ENCODE measurements at regions not wholly inside any gene's neighbourhood (a gene's known extent, or its start where the extent isn't known, plus 50 kb on each side); places are given as distances from the start of the nearest gene placed in this dataset.

DNA sequence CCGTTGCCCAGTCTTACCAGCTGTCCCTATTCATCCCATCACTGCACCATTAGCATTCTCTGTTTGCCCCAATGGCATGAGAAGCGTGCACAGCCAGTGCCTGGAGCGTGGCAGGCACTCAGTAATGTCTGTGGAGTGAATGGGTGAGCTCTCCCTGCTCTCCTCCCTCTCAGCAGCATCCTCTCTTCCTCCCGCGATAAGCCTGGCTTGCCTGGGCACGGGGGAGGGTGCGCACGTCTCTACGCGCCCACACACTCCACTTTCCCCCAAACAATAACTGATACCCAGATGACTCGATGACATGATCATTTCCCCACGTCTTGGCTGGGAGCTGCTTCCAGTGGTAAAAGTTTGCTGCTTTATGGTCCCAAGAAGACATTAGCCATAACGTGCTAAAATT lies 81.8 kb upstream of the LINGO1 start:
- TF ChIP-seq, protein P1, sequence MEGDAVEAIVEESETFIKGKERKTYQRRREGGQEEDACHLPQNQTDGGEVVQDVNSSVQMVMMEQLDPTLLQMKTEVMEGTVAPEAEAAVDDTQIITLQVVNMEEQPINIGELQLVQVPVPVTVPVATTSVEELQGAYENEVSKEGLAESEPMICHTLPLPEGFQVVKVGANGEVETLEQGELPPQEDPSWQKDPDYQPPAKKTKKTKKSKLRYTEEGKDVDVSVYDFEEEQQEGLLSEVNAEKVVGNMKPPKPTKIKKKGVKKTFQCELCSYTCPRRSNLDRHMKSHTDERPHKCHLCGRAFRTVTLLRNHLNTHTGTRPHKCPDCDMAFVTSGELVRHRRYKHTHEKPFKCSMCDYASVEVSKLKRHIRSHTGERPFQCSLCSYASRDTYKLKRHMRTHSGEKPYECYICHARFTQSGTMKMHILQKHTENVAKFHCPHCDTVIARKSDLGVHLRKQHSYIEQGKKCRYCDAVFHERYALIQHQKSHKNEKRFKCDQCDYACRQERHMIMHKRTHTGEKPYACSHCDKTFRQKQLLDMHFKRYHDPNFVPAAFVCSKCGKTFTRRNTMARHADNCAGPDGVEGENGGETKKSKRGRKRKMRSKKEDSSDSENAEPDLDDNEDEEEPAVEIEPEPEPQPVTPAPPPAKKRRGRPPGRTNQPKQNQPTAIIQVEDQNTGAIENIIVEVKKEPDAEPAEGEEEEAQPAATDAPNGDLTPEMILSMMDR (IDR thresholded peaks at IDR 0.05): no peak
- no peak for TF ChIP-seq EZH2 (IDR thresholded peaks at IDR 0.05; ENCODE audit: borderline replicate concordance, insufficient read depth, low read depth, low read length, poor library complexity, severe bottlenecking)

Data from B cell (primary cell).